CD4-positive, alpha-beta T cell treated with Interleukin-12 subunit alpha and Interleukin-12 subunit beta, for 1 hour (primary cell): ENCODE measurements at regions not wholly inside any gene's neighbourhood (a gene's known extent, or its start where the extent isn't known, plus 50 kb on each side); places are given as distances from the start of the nearest gene placed in this dataset.
"Not testable (repeated sequence)": the region's sequence is repeated elsewhere in the genome, so short reads cannot be mapped to it uniquely, and the experiment has no call there.

Experiments
- DNase-seq: peaks from one replicate; pipeline ENCODE4 v3.0.0-alpha.2; 2020

GRCh38 chr2:236632295-236633218 is 62.9 kb downstream of the ACKR3 start:
- DNase-seq = no peak

DNA sequence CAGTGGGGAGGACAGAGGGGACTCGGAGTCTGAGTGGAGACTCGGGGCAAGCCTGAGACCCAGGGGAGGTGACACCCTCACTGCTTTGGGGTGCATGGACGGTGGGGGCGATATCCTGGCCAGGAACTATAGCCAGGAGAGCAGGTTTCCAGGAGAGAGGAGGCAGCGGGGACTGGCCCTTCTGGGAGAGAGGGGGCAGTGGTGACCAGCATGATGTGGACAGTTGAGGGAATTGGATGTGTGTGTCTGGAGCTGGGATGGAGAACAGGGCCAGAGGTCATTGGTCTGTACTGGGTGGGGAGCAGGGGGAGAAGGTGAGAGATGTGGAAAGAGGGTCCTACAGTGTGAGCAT is 63.6 kb downstream of the ACKR3 start:
- no peak for DNase-seq

GRCh38 chr2:236633775-236634560 is 64.3 kb downstream of the ACKR3 start:
- no peak for DNase-seq

- DNase-seq = no peak
Measured at GRCh38 chr2:236636261-236636660, 66.6 kb downstream of the ACKR3 start.

DNA sequence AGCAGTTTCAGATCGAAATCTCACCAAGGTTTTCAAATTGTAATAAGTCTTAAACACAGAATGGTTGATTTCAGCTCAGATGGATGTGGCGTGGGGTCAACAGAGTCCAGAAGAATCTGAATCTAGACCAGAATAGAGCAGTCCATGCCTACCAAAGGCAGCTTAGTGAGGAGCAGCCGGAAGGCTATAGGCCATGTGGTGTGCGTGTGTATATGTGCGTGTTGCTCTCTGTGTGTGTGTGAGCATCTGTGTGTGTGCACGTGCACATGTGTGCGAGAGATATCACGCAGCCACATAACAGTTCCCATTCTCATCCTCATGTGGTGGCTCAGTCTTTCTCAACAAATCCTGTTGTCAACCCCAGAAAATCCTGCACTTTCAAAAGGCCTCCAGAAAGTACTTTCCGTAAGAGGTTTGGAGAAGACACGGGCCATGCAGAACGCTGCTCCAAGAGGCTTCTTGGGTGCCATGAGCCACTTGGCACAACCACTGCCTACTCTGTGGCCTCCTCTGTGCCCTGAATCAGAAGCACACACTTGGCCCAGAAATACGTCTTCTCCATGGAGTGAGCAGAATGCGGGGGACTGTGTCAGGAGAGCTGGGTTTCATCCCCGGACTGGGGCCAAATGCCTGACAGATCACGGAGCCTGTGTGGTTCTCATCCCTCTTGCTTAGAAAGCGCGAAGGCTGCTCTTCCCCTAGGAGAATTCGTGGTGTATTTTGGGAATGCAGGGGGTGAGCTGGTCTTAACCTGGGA is 67.3 kb downstream of the ACKR3 start:
- no peak for DNase-seq

DNA sequence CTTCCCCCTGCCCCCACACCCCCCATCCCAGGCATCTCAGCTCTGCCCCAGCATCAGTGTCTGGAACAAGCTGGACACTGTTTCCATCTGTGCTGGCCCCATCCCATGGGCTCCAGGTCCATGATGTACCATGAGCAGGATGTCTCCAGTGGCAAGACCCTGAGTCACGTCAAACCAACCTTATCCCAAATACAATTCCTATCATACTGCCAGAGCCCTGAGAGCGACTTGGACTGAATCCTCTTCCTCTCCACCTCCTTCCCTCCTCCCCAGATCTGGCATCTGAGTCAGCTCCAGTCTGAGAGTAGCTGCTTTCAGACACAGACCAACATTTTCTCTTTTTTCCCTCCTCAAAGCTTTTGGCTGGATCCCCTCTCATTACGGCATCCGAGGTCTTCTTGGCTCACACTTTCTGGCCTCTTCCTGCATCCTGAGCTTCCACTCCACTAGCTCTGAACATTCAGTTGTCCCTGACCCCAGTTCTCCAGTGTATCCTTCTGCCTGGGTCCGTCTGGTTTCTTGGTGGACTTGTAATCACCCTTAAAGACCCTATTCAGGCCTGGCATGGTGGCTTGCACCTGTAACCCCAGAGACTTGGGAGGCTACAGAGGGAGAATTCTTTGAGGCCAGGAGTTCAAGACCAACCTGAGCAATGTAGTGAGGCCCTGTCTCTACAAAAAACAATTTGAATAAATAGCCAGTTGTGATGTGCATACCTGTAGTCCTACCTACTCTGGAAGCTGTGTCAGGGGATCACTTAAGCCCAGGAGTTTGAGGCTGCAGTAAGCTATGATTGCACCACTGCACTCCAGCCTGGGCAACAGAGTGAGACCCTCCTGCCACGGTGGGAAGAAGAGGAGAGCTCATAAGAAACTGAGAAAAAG is 68.3 kb downstream of the ACKR3 start:
- DNase-seq = no peak

- DNase-seq = no peak
Measured at GRCh38 chr2:236638707-236639106, 69.1 kb downstream of the ACKR3 start.

- no peak for DNase-seq
Measured at GRCh38 chr2:236639461-236640235, 70.0 kb downstream of the ACKR3 start.

- no peak for DNase-seq
Measured at GRCh38 chr2:236641051-236641726, 71.6 kb downstream of the ACKR3 start.

DNA sequence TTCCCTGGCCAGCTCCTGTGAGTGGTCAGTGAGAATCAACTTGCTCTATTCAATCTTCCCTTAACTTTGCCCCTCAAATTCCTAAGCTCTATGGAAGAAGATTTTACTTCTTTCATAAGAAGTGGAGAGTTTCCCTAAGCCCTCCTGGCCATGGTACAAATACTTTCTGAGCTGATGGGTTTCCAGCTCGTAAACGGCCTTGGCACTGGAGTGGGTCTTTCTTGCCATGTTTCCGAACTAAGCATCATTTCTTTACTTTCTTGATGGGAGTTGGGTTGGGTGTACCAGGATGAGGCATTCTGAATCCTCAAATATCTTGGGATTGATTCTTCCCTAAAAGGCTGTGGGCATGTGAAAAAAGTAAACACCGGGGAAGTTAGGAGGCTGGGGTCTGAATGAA is 72.5 kb downstream of the ACKR3 start:
- DNase-seq = no peak

GRCh38 chr2:236642584-236643291 is 73.1 kb downstream of the ACKR3 start:
- no peak for DNase-seq

DNA sequence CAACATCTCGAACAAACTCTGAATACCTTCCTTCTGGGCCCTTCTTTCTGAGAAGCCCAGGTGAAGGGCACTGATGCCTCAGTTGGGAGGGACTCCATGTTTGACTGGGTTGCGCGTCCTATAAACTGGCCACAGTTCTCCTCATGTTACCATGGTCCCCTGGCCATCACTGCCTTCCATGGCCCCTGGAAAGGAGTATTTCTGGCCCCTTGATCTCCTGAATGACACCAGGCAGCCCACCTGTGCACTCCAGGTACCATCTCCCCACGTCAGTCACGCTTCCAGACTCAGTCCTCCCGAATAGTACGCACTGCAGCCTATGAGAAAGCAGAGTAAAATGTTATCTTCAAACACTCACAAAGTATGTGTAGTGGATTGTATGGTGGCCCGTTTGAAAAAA is 73.9 kb downstream of the ACKR3 start:
- DNase-seq = no peak

DNA sequence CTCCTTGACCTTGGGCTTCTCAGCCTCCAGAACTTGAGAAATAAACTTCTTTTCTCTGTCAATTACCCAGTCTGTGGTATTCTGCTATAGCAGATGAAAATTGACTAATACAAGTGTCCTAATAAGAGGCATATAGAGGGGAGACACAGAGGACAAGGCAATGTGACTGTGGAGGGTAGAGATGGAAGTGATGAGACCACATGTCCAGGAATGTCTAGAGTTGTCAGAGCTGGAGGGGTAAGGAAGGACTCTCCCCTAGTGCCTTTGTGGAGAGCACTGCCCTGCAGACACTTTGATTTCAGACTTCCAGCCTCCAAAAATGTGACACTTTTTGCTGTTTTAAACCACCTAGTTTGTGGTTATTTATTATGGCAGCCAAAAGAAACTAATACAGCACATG is 74.4 kb downstream of the ACKR3 start:
- no peak for DNase-seq

DNA sequence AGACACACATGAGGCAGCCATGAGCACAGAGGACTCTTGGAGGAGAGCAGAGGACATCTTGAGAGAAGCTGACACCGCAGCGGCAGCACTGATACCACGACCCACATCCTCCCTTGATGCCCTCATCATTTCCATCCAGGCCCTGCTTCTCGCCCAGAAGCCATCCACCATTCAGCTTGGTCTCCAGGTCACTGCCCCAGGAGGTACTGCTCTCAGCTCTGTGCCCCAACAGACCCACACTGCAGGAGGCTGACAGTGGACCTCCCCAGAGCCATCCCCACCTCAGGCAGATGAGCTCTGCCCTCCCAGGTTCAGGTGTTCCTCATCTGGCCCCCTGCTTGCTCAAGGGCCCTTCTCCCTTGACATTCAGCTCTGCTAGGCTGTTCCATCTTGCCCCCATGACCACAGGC is 74.9 kb downstream of the ACKR3 start:
- DNase-seq = no peak

DNA sequence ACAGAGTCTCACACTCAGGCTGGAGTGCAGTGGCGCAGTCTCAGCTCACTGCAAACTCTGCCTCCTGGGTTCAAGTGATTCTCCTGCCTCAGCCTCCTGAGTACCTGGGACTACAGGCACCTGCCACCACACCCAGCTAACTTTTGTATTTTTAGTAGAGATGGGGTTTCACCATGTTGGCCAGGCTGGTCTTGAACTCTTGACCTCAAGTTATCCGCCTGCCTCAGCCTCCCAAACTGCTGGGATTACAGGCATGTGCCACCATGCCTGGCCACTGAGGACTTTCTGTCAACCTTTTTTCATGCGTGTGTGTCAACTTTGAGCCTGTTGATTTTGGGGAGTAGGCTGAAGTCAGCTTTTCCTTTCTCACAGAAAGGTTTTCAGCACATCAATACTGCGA is 75.5 kb downstream of the ACKR3 start:
- DNase-seq = not testable (repeated sequence)

- DNase-seq = no peak
Measured at GRCh38 chr2:236646441-236646840, 76.8 kb downstream of the ACKR3 start.

DNA sequence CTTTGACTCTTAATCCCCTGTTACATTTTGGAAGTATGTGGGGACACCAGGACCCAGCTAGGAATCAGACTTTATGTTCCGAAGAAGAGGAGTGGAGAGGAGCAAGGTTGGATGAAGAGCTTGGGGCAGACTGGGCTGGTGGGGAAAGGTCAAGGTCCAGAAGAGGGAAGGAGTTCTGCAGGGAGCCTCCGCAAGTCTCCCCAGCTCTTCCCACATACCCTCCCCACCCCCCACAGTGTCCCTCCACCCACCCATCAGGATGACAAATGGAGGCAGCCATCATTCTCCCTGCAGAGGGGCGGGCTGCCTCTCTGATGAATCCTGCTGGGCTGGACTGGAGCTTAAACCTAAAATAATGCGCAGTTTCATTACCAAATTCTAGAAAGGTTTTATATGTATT is 77.2 kb downstream of the ACKR3 start:
- no peak for DNase-seq

DNA sequence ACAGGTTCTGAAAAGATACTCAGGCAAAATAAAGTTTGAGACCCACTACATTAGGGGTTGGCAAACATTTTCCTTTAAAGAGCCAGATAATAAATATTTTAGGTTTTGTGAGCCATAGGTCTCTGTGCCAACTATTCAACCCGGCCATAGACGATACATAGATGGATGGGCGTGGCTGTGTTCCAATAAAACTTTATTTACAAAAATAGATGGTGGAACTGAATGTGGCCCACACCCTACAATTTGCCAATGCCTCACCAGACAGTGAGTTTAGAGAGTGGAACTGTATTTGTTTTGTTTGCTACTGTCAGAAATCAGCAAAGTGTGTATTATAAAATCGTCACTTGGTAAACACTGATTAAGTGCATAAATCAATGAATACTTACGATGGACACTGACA is 78.0 kb downstream of the ACKR3 start:
- DNase-seq = no peak

- DNase-seq = no peak
Measured at GRCh38 chr2:236653863-236654262, 84.2 kb downstream of the ACKR3 start.

GRCh38 chr2:236654496-236654895 is 84.9 kb downstream of the ACKR3 start:
- no peak for DNase-seq
